ENCODE measurements at regions not wholly inside any gene's neighbourhood (a gene's known extent, or its start where the extent isn't known, plus 50 kb on each side); places are given as distances from the start of the nearest gene placed in this dataset.

GRCh38 chr2:12316476-12316875, 400.3 kb upstream of the TRIB2 start:
- TF ChIP-seq CTCF (optimal IDR thresholded peaks at IDR 0.05 in 1 of 3, IDR thresholded peaks at IDR 0.05 in 1 of 3, conservative IDR thresholded peaks at IDR 0.05 in 1 of 3; ENCODE audit: extremely low read depth in 1 of 3, insufficient read depth in 2 of 3, low read length in 3 of 3) (no peak), EZH2 (IDR thresholded peaks at IDR 0.05; ENCODE audit: low read length) (no peak)
